Activated naive CD8-positive, alpha-beta T cell treated with anti-CD3 and anti-CD28 coated beads, Interleukin-2, amount 10 ng/mL, durations not matched to agents 7 days and 5 days (primary cell): ENCODE measurements at regions not wholly inside any gene's neighbourhood (a gene's known extent, or its start where the extent isn't known, plus 50 kb on each side); places are given as distances from the start of the nearest gene placed in this dataset.

ENCODE experiments used
- ATAC-seq: fragments of 150-1000 bp; cut with Tn5 transposase; one replicate; pipeline ENCODE4 v1.10.0; 2021; ENCODE audit warnings: low read depth, moderate library complexity
- POLR2A ChIA-PET: fragments of 350-600 bp; sonication (Branson Sonifier 250); formaldehyde crosslinking; loops from one replicate; lab custom pipeline; 2021; ENCODE audit warnings: antibody characterized with exemption; lab: Charles Lee
- DNase-seq: peaks from one replicate; pipeline ENCODE4 v3.0.0; 2021
- H3K27ac Mint-ChIP-seq: one replicate; pipeline ENCODE4 v1.8.0; 2022; ENCODE audit warnings: mild to moderate bottlenecking, mixed read lengths
- H3K27me3 Mint-ChIP-seq: one replicate; pipeline ENCODE4 v1.8.0; 2022; ENCODE audit warnings: mild to moderate bottlenecking, moderate library complexity, mixed read lengths
- H3K36me3 Mint-ChIP-seq: one replicate; pipeline ENCODE4 v1.8.0; 2021; ENCODE audit warnings: mild to moderate bottlenecking, mixed read lengths
- H3K4me1 Mint-ChIP-seq: one replicate; pipeline ENCODE4 v1.8.0; 2021; ENCODE audit warnings: mixed read lengths
- H3K4me3 Mint-ChIP-seq: one replicate; pipeline ENCODE4 v1.8.0; 2022; ENCODE audit warnings: mild to moderate bottlenecking, moderate library complexity, mixed read lengths
- H3K9me3 Mint-ChIP-seq: one replicate; pipeline ENCODE4 v1.8.0; 2021; ENCODE audit warnings: mixed read lengths

GRCh38 chr4:131052646-131053045 lies 1956.7 kb downstream of the C4orf33 start:
- H3K4me3 Mint-ChIP-seq: no peak overlapping the region
- peaks cover 3% of the 10 kb centered on the region for H3K9me3 Mint-ChIP-seq
- no peak for DNase-seq
- POLR2A ChIA-PET: no interaction called here
- ATAC-seq: no peak
- H3K36me3 Mint-ChIP-seq: no peaks in the 10 kb centered on the region
- H3K4me1 Mint-ChIP-seq: no peaks in the 10 kb centered on the region
- H3K27ac Mint-ChIP-seq: no peak overlapping the region
- no peaks in the 10 kb centered on the region for H3K27me3 Mint-ChIP-seq

- peaks cover 3% of the 10 kb centered on the region for H3K9me3 Mint-ChIP-seq
- no peaks in the 10 kb centered on the region for H3K4me1 Mint-ChIP-seq
- H3K4me3 Mint-ChIP-seq: no peak overlapping the region
- H3K36me3 Mint-ChIP-seq: no peaks in the 10 kb centered on the region
- H3K27me3 Mint-ChIP-seq: no peaks in the 10 kb centered on the region
- ATAC-seq (no peak), DNase-seq (no peak)
- POLR2A ChIA-PET: interaction anchor here (0.6 kb wide), 1 partner anchor 112 kb away, joined by 3 read pairs; no protein-coding TSS in a partner anchor
- no peak overlapping the region for H3K27ac Mint-ChIP-seq
These were observed 1958.6 kb downstream of the C4orf33 start for GRCh38 chr4:131054489-131055019.

GRCh38 chr4:131061734-131062133 lies 1965.8 kb downstream of the C4orf33 start:
- Mint-ChIP-seq H3K4me3 (no peak overlapping the region), H3K9me3 (peaks cover 4% of the 10 kb centered on the region), H3K27me3 (no peaks in the 10 kb centered on the region), H3K4me1 (no peaks in the 10 kb centered on the region), H3K27ac (no peak overlapping the region), H3K36me3 (no peaks in the 10 kb centered on the region)
- ATAC-seq (no peak), DNase-seq (no peak)
- POLR2A ChIA-PET: no interaction called here

- Mint-ChIP-seq H3K4me1 (no peaks in the 10 kb centered on the region), H3K27me3 (no peaks in the 10 kb centered on the region), H3K27ac (no peak overlapping the region), H3K4me3 (no peak overlapping the region), H3K36me3 (no peaks in the 10 kb centered on the region), H3K9me3 (peaks cover 4% of the 10 kb centered on the region)
- POLR2A ChIA-PET: no interaction called here
- ATAC-seq (no peak), DNase-seq (no peak)
These were observed 1967.9 kb downstream of the C4orf33 start for GRCh38 chr4:131063878-131064277.

GRCh38 chr4:131081069-131081468 lies 1985.1 kb downstream of the C4orf33 start:
- ATAC-seq (no peak), DNase-seq (no peak)
- no peaks in the 10 kb centered on the region for H3K4me1 Mint-ChIP-seq
- no peak overlapping the region for H3K4me3 Mint-ChIP-seq
- no peak overlapping the region for H3K27ac Mint-ChIP-seq
- no peaks in the 10 kb centered on the region for H3K36me3 Mint-ChIP-seq
- no peaks in the 10 kb centered on the region for H3K9me3 Mint-ChIP-seq
- POLR2A ChIA-PET: no interaction called here
- H3K27me3 Mint-ChIP-seq: no peaks in the 10 kb centered on the region

GRCh38 chr4:131084997-131085396 lies 1989.0 kb downstream of the C4orf33 start:
- H3K4me1 Mint-ChIP-seq: no peaks in the 10 kb centered on the region
- no peaks in the 10 kb centered on the region for H3K9me3 Mint-ChIP-seq
- H3K4me3 Mint-ChIP-seq: no peak overlapping the region
- H3K27me3 Mint-ChIP-seq: no peaks in the 10 kb centered on the region
- no peak for ATAC-seq
- H3K36me3 Mint-ChIP-seq: no peaks in the 10 kb centered on the region
- DNase-seq: no peak
- no peak overlapping the region for H3K27ac Mint-ChIP-seq
- POLR2A ChIA-PET: no interaction called here

GRCh38 chr4:131091896-131092295 lies 1995.9 kb downstream of the C4orf33 start:
- Mint-ChIP-seq H3K4me3 (no peak overlapping the region), H3K4me1 (no peaks in the 10 kb centered on the region), H3K27me3 (no peaks in the 10 kb centered on the region), H3K27ac (no peak overlapping the region), H3K9me3 (no peaks in the 10 kb centered on the region), H3K36me3 (no peaks in the 10 kb centered on the region)
- DNase-seq (no peak), ATAC-seq (no peak)
- POLR2A ChIA-PET: no interaction called here

GRCh38 chr4:131093303-131093702 lies 1997.4 kb downstream of the C4orf33 start:
- DNase-seq (no peak), ATAC-seq (no peak)
- POLR2A ChIA-PET: no interaction called here
- Mint-ChIP-seq H3K9me3 (no peaks in the 10 kb centered on the region), H3K4me3 (no peak overlapping the region), H3K27me3 (no peaks in the 10 kb centered on the region), H3K36me3 (no peaks in the 10 kb centered on the region), H3K4me1 (no peaks in the 10 kb centered on the region), H3K27ac (no peak overlapping the region)

- no peak overlapping the region for H3K4me3 Mint-ChIP-seq
- H3K27me3 Mint-ChIP-seq: no peaks in the 10 kb centered on the region
- no peaks in the 10 kb centered on the region for H3K36me3 Mint-ChIP-seq
- H3K27ac Mint-ChIP-seq: no peak overlapping the region
- peaks cover 1% of the 10 kb centered on the region for H3K9me3 Mint-ChIP-seq
- H3K4me1 Mint-ChIP-seq: no peaks in the 10 kb centered on the region
- DNase-seq (no peak), ATAC-seq (no peak)
- POLR2A ChIA-PET: no interaction called here
These were observed 2003.0 kb downstream of the C4orf33 start for GRCh38 chr4:131098976-131099375.

- Mint-ChIP-seq H3K4me3 (no peak overlapping the region), H3K27me3 (no peaks in the 10 kb centered on the region), H3K9me3 (no peaks in the 10 kb centered on the region), H3K36me3 (no peaks in the 10 kb centered on the region), H3K4me1 (no peaks in the 10 kb centered on the region), H3K27ac (no peak overlapping the region)
- DNase-seq (no peak), ATAC-seq (no peak)
- POLR2A ChIA-PET: no interaction called here
These were observed 2017.3 kb downstream of the C4orf33 start for GRCh38 chr4:131113273-131113672.

GRCh38 chr4:131113704-131114103 lies 2017.8 kb downstream of the C4orf33 start:
- no peak for ATAC-seq
- POLR2A ChIA-PET: no interaction called here
- no peak overlapping the region for H3K27ac Mint-ChIP-seq
- DNase-seq: no peak
- no peaks in the 10 kb centered on the region for H3K9me3 Mint-ChIP-seq
- no peak overlapping the region for H3K4me3 Mint-ChIP-seq
- H3K27me3 Mint-ChIP-seq: no peaks in the 10 kb centered on the region
- no peaks in the 10 kb centered on the region for H3K4me1 Mint-ChIP-seq
- H3K36me3 Mint-ChIP-seq: no peaks in the 10 kb centered on the region

GRCh38 chr4:131119661-131120060 lies 2023.7 kb downstream of the C4orf33 start:
- no peak for ATAC-seq
- H3K36me3 Mint-ChIP-seq: no peaks in the 10 kb centered on the region
- H3K9me3 Mint-ChIP-seq: peaks cover 2% of the 10 kb centered on the region
- POLR2A ChIA-PET: no interaction called here
- no peaks in the 10 kb centered on the region for H3K4me1 Mint-ChIP-seq
- no peak for DNase-seq
- no peaks in the 10 kb centered on the region for H3K27me3 Mint-ChIP-seq
- H3K4me3 Mint-ChIP-seq: no peak overlapping the region
- H3K27ac Mint-ChIP-seq: no peak overlapping the region

- Mint-ChIP-seq H3K36me3 (no peaks in the 10 kb centered on the region), H3K4me3 (no peak overlapping the region), H3K9me3 (no peaks in the 10 kb centered on the region), H3K4me1 (no peaks in the 10 kb centered on the region), H3K27me3 (no peaks in the 10 kb centered on the region), H3K27ac (no peak overlapping the region)
- no peak for ATAC-seq
- no peak for DNase-seq
- POLR2A ChIA-PET: no interaction called here
These were observed 2011.9 kb upstream of the PCDH10 start for GRCh38 chr4:131137196-131137595.

GRCh38 chr4:131159261-131159660 lies 1989.8 kb upstream of the PCDH10 start:
- no peak overlapping the region for H3K27ac Mint-ChIP-seq
- no peaks in the 10 kb centered on the region for H3K9me3 Mint-ChIP-seq
- POLR2A ChIA-PET: no interaction called here
- no peaks in the 10 kb centered on the region for H3K36me3 Mint-ChIP-seq
- DNase-seq (no peak), ATAC-seq (no peak)
- H3K4me1 Mint-ChIP-seq: no peaks in the 10 kb centered on the region
- H3K27me3 Mint-ChIP-seq: no peaks in the 10 kb centered on the region
- no peak overlapping the region for H3K4me3 Mint-ChIP-seq

- Mint-ChIP-seq H3K36me3 (no peaks in the 10 kb centered on the region), H3K27ac (no peak overlapping the region), H3K4me3 (no peak overlapping the region), H3K9me3 (no peaks in the 10 kb centered on the region), H3K4me1 (no peaks in the 10 kb centered on the region), H3K27me3 (no peaks in the 10 kb centered on the region)
- POLR2A ChIA-PET: no interaction called here
- DNase-seq (no peak), ATAC-seq (no peak)
These were observed 1956.8 kb upstream of the PCDH10 start for GRCh38 chr4:131192318-131192717.
